ENCODE measurements at regions not wholly inside any gene's neighbourhood (a gene's known extent, or its start where the extent isn't known, plus 50 kb on each side); places are given as distances from the start of the nearest gene placed in this dataset.

- TF ChIP-seq CTCF (IDR thresholded peaks at IDR 0.05) (no peak), ZFX (IDR thresholded peaks at IDR 0.05; ENCODE audit: borderline replicate concordance) (no peak)
- no peak overlapping the region for H3K27ac ChIP-seq
Observed at GRCh38 chr4:8780086-8780485, 91.6 kb downstream of the HMX1 start.

GRCh38 chr4:8779490-8779932 lies 92.1 kb downstream of the HMX1 start:
- H3K27ac ChIP-seq, result no peak overlapping the region
- TF ChIP-seq ZFX (IDR thresholded peaks at IDR 0.05; ENCODE audit: borderline replicate concordance), result no peak
- TF ChIP-seq CTCF (IDR thresholded peaks at IDR 0.05), result no peak

- no peak for TF ChIP-seq CTCF (IDR thresholded peaks at IDR 0.05)
- no peak for TF ChIP-seq ZFX (IDR thresholded peaks at IDR 0.05; ENCODE audit: borderline replicate concordance)
- no peak overlapping the region for H3K27ac ChIP-seq
Observed at GRCh38 chr4:8778760-8779159, 92.9 kb downstream of the HMX1 start.

GRCh38 chr4:8778291-8778690 lies 93.3 kb downstream of the HMX1 start:
- no peak overlapping the region for H3K27ac ChIP-seq
- TF ChIP-seq ZFX (IDR thresholded peaks at IDR 0.05; ENCODE audit: borderline replicate concordance) (no peak), CTCF (IDR thresholded peaks at IDR 0.05) (no peak)

- no peak overlapping the region for H3K27ac ChIP-seq
- TF ChIP-seq CTCF (IDR thresholded peaks at IDR 0.05) (no peak), ZFX (IDR thresholded peaks at IDR 0.05; ENCODE audit: borderline replicate concordance) (no peak)
Observed at GRCh38 chr4:8777320-8778196, 94.1 kb downstream of the HMX1 start.

GRCh38 chr4:8776366-8776765 lies 95.3 kb downstream of the HMX1 start:
- TF ChIP-seq ZFX (IDR thresholded peaks at IDR 0.05; ENCODE audit: borderline replicate concordance) (no peak), CTCF (IDR thresholded peaks at IDR 0.05) (no peak)
- H3K27ac ChIP-seq, result no peak overlapping the region

GRCh38 chr4:8775751-8776355 lies 95.8 kb downstream of the HMX1 start:
- H3K27ac ChIP-seq, result no peak overlapping the region
- no peak for TF ChIP-seq CTCF (IDR thresholded peaks at IDR 0.05)
- no peak for TF ChIP-seq ZFX (IDR thresholded peaks at IDR 0.05; ENCODE audit: borderline replicate concordance)
